CD1c-positive myeloid dendritic cell (primary cell): ENCODE measurements at regions not wholly inside any gene's neighbourhood (a gene's known extent, or its start where the extent isn't known, plus 50 kb on each side); places are given as distances from the start of the nearest gene placed in this dataset.
"Not testable (repeated sequence)": the region's sequence is repeated elsewhere in the genome, so short reads cannot be mapped to it uniquely, and the experiment has no call there.

Source experiments
- DNase-seq: peaks from one replicate; pipeline ENCODE4 v3.0.0-alpha.2; 2016; ENCODE audit errors: extremely low spot score

DNA sequence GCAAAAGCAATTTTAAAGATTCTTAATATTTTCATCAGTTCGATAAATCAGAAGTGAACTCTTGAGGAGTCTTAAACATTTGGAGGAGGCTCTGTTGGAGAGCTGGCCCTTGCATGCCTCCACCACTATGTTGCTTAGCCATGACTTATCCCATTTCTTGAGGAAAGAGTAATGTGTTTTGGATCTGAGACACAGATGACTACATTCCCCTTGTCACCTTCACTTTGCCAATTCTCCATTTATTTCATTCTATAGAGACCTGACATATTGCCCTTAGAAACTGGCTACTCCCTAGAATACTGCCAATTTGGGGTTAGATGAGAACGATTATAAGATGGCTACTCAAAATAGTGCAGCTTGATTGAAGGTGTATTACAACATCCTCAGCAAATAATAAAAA lies 157.4 kb upstream of the TMEM260 start:
- DNase-seq, result no peak

DNA sequence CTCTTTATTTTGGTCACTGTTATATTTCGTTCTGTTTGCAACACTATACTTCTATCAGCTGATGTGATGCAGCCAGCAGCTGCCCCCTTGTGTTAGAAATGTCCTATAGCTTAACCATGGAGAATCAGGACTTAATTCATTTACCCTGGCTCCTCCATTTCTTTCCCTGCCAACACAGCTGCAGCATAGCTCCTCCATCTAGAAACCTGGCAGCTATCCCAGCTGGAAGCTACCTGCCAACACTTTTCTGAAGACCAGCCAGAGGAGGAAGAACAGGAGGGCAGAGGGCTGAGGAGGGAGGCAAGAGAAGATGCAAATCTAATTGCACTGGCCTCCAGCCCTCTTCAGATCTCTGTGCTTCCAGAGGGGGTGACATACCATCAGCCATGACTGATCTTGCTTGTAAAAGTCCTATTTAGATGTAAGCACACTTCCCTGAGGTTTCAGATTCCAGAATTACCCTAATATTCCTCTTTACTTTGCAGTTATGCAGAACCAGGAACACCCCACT lies 156.8 kb upstream of the TMEM260 start:
- DNase-seq, result peak; percentile 50

DNA sequence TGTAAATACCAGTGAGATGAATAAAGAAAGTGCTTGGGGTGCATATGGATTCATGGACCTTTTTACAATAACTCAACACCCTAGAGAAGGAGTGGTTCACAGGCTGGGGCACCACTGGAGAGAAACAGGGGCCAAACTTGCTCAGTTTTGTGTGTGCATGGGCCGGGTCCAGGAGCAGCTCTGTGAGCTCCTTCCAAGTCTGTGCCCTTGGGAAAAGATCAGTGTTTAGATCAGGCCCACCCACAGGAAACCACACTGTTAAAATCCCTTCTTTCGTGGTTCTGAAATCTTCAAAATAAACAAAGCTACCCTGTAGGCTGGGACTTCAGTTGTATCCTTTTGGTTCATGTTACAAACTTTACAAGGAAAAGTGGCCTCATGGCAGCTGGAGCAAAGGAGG lies 156.1 kb upstream of the TMEM260 start:
- no peak for DNase-seq

DNA sequence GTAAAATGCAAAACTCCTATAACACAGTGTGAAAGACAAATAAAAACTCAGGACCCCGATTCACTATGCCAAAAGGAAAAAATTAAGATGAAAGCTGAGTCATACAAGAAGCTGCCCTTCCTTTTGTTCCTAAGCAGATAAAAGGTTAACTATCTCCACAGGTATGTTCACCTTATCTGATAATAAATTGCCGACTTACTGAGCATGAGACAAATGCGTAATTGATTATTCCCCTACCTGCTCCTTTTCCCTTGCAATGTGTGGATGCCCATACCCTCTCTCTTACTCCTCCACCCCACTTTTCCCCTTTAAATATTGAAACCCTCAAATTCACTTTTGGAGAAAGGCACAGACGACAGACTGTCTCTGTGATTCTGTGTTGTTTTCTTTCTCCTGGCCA lies 148.6 kb upstream of the TMEM260 start:
- DNase-seq, result no peak

DNA sequence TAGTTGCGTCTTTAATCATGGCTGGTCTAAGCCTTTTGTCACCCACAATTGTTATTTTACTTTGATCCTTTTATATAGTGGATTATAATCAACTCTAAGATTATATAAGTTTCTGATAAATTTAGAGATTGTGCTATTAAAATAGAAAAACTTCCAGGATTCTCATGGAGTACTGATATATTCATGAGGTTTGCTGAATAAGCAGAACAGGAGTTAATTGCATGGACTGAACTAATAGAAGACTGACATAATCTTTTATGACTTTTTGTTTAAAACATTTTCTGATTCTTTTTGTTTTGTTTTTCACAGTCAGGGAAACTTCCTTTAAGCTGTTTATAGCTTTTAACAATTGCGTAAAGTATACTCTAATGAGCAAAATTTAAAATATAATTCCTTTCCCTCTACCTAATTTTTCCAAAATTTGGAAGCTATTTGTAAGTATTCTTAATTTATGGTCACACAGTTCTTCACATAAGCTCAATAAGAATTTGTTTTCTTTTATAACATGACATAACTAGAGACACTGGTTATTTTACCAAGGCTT lies 129.9 kb upstream of the TMEM260 start:
- DNase-seq, result no peak

DNA sequence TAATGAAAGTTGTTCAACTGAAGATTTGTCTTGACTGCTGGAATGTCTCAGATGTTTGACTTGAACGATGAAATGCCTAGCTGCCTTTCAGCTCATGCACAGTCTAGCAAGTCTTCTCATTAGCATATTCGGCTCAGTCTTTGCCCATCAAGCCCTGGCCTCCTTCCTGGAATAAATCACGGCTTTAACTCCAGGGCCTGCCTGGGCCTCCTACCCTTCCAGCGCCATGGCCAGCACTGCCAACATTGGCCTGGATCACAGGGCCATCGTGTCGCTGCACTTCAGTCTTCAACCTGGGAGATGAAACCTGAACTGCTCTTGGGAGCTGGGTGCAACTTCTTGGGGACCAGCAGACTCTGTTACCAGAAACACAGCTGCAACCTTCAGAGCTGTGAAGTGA lies 126.7 kb upstream of the TMEM260 start:
- no peak for DNase-seq

DNA sequence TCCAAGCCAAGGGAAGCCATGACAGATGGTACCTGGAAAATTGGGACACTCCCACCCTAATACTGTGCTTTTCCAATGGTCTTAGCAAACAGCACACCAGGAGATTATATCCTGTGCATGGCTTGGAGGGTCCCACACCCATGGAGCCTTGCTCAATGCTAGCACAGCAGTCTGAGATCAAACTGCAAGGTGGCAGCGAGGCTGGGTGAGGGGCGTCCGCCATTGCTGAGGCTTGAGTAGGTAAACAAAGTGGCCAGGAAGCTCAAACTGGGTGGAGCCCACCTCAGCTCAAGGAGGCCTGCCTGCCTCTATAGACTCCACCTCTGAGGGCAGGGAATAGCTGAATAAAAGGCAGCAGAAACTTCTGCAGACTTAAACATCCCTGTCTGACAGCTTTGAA lies 124.9 kb upstream of the TMEM260 start:
- not testable (repeated sequence) for DNase-seq

DNA sequence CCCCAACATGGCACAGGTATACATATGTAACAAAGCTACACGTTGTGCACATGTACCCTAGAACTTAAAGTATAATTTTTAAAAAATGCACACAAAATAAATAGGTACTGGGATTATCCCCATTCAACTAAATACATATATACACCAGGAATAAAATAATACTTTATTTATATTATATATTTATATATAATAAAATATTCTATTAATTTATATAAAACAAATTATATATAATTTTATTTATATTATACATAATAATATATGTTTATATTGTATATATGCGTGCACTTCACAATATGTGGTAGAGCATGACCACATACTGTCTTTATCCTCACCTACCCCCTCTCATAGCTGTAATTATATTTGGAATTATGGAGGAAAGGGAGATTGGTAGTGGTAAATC lies 119.1 kb upstream of the TMEM260 start:
- DNase-seq, result no peak

DNA sequence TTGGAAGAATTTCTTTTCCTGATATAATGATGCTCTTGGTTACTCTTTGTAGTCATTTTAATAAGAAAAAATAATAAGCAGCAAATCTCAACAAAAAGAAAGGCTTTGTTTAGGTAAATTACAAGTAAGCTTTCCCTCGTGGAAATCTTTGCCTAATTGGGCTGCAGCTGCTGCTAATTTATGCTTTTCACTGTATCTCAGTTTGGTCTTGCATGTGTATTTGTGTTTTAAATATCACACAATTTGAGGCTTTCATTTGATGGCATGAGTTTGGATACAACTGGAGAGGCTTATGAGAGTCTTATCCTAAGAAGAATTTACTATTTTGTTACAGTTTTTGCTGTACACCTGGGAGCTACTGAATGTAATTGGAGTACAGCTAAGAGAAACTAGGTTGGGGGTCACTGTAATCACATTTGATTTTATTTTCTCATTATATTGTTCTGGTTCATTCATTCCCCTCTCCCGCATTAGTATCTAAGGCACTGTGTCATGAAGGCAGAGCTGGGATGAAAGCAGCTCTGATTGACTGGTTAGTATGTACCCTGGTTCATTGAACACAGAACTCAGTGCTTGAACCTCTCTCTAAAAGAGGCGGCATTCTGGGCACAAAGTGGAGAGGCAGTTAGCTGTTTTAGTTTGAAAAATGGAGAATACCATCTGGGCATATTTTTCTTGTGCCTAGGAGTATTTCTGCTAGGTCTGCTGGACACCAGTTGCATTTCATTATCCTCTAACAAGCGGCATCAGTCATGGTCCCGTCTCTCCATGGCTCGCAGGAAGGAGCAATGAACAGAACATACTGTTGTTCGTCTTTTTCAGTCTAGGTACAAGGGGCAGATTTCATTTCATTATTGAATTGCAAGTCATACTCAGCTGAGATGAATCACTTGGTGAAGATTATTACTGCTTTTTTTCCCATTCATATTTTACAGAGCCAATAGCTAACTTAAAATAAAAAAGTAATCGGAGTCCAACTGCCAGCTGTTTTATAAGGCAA lies 118.0 kb upstream of the TMEM260 start:
- DNase-seq, result no peak

DNA sequence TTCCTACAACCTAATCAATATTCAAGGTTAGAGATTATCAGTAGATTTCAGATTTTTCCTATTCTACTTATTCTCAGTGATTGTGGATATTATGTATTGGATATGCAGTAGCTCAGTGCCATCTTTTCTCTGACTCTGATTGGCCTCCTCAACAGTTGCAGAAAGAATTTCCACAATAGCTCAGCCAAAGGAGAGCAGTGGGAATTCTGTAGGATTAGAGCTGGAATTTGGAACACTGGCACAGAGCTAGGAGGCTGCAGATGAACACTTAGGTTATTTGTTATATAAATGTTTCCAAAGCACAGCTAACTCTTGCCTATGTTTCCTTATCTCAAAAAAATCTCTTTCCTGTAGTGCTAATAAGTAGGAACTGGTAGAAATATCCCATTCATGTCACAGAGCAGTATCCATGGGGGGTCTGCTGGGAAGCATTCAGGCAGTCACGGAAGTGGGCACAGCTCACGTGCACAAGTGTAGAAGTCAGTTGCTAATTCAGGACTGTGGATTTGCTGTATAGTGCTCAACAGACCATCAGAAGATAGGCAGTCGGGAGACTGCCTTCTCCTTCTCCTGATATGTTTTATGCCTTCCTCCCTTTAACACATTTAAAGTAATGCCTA lies 116.2 kb upstream of the TMEM260 start:
- no peak for DNase-seq

DNA sequence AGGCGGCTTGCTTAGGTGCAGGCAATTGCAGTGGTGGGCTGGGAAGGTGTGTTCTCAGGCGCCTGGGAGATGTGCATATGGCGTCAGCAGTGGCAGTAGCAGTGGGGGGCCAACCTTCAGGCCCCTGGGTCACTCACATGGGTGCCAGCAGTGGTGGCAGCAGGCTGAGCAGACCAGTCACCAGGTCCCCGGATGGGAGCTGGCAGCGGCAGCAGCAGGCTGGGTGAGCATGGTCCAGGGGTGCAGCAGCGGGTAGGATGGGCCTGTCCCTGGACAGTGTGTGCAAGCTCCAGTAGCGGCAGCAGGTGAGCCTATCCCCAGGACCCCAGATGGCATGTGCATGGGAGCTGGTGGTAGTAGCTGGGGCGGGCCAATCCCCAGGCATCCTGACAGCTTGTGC lies 108.5 kb upstream of the TMEM260 start:
- DNase-seq, result no peak

DNA sequence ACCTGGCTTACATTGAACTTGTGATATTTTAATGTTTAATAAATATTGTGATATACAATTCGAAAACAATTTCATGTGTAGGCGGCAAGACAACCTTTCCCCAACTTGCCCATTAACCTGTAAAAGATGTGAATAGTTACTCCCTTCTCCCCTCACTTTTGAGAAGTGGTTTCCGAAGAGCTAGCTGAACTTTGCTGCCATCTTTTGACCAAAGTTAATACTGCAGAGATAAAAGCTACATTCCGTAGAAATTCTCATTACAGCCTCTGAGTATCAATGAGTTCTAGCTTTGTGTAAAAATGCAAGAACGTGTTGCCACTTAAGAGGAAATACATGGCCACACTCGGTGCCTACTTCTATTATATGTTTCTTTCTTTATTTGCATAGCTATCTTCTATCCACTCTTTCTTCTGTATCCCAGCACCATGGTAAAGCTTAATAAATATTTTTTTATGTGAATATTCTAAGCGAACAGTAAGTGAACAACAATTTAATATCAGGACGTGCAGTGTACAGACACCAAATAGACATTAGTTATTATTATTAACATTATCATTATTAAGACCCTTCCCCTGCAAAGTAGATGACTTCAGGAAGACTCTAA lies 105.1 kb upstream of the TMEM260 start:
- peak; percentile 70 for DNase-seq

DNA sequence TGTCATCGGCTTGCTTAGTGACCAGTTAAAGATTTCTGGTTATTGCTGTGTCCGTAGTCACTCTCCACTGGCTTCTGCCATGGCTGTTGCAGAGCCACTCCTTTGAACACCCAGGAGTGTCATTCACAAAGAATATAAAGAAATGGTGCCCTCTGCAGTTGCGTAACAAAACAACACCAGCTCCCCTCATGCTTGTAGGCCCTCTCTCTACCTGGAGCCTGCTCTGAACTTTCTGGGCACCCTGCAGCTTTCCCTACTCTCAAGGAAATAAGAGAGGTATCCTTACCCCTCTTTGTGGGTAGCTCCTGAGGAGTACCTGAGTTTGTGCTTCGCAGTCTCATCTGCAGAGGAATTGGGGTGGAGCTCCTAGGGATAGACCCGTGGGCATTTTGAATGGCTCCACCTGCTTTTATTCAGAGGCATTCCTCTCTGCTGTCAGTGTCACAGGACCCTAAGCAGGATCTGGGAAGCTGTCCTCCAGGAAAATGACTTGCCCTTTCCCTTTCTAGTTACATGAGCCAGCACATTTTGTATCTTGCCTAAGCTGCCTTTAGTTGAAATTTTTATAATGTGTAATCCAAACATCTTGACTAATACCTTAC lies 97.2 kb upstream of the TMEM260 start:
- no peak for DNase-seq

DNA sequence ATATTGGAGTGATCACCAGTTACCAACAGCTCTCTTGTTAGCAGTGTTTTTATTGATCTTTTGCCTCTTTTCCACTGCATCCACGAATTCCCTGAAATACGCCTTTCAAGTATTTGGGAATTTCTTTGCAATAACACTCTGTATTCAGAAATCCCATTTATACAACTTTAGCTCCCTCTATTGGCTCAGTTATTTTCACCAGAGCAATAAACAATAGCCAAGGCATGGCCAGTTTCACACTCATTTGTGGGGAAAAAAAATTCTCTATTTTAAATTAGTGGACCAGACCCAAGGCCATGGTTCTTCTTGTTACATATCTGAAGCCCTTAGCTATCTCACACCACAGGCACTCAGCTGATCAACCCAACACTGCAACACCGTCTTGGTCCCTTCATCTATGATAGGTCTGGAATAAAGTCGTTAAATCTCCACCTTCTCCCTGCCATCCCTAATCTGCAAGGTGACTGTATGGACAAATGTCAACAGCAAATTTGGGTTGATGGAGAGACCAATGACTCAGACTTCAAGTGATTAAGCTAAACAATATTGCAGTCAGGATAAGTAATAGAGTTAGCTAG lies 92.4 kb upstream of the TMEM260 start:
- no peak for DNase-seq

DNA sequence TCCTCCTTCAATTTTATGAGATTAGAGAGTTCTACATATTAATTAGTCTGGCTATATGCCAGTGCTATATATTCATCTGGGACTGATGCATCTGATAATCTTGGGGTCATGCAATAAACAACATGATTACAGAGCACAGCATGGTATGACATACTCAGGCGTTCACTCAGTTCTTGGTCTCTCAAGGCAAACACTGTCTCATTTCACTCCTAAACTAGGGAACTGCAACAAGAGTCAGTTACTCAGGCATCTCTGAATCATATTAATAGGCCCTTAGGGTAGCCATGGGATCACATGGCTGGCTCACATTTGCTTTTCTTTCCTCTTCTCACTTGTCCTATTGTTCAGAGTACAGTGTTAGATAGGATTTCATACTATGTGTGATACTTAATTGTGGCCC lies 91.8 kb upstream of the TMEM260 start:
- DNase-seq, result peak; percentile 6

DNA sequence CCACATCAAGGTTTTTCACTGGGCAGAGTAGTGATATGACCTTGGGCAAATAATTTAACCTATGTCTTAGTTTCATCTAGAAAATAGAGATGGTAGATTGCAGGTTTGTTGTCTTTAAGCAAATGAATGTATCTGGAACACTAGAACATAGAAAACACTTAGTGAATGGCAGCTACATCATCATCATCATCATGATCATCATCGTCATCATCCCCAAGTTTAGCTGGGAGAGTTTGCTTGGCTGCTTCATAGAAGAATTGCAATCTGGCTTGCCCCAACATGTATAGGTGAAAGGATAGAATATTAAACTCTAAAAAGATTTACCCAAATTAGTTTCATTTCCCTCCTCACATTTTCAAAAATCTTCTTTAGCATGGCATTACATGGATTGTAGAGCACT lies 91.3 kb upstream of the TMEM260 start:
- DNase-seq, result no peak

DNA sequence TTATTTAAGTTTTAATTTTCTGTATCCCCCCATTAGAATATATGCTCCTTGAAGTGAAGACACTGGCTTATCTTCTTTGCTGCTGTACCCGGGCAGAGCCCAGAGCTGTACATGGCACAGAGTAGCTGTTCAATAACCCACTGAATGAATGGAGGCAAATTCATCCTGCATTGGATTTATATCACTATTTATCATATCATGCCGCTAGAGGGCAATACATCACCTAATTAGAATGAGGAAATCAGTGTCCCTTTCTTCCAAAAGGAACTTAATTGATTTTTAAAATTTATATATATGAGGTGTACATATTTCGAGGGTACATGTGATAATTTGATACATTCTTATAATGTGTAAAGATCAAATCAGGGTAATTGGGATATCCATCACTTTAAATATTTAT lies 89.2 kb upstream of the TMEM260 start:
- peak; percentile 61 for DNase-seq

DNA sequence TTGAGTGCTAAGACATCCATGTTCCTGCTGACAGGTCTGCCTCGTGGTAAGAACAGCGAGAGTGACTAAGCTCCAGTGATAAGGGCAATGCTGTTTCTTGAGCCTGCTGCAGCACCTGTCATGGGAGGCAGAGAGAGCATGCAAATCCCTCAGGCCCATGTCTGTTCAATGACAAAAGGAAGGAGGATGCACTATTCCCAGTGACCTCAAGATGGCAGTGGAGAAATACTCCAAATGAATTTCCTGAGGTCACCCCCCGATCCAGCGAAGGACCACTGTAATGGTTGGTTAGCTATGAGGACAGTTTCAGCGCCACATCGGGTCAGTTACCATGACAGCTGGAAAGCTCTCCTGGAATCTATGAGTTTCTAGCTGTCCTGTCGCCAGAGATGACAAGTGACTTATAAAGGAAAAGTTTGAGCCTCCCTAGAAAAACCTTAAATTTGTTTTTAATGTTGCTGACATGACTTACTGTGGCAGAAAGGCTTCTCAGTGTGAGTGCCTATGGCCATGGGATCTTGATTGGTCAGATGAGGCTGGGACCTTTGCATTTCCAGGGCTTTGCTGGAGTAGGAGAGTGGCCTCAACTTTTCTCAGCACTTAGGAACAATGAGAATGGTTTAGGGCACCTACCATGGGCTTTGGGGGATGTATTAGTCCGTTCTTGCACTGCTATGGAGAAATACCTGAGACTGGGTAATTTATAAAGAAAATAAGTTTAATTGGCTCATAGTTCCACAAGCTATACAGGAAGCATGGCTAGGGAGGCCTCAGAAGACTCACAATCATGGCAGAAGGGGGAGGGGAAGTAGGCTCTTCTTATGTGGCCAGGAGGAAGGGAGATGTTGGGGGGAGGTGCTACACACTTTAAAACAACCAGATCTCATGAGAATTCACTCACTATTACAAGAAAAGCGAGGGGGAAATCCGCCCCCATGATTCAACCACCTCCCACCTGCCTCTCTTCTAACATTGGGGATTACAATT lies 88.0 kb upstream of the TMEM260 start:
- peak; percentile 41 for DNase-seq

DNA sequence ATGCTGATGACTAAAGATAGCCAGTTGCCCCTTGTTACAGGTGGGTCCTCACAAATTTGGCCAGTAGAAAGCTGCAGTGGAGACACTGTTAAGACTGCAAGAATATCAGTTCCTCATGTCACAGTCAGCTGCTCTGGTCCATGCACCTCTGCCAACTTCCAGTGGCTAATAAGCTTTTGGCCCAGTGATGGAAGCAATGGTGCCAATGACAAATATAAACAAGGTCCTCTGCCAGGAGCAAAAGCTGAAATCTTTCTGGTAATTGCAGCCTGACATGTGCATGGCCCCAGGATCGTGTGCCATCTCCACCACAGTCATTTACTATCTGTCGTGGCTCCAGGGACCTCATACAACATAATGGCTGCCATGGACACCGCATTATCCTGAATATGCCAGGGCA lies 85.4 kb upstream of the TMEM260 start:
- no peak for DNase-seq

DNA sequence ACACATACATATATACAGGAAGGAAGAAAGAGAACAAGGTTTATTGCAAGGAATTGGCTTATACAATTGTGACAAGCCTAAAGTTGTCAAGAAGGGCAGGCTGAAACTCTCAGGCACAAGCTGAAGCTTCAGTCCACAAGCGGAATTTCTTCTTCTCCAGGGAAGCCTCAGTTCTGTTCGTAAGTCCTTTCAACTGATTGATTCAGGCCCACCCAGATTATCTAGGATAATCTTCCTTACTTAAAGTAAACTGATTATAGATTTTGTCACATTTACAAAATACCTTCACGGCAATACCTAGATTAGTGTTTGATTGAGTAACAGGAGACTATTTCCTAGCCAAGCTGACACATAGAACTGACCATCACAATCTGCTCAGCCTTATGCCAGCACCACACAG lies 81.5 kb upstream of the TMEM260 start:
- DNase-seq, result no peak
